Fibroblast of mammary gland (primary cell): ENCODE measurements at regions not wholly inside any gene's neighbourhood (a gene's known extent, or its start where the extent isn't known, plus 50 kb on each side); places are given as distances from the start of the nearest gene placed in this dataset.

Source experiments
- DNase-seq: peaks from one replicate; pipeline ENCODE4 v3.0.0-alpha.2; 2010; ENCODE audit warnings: low read depth
- H3K4me3 ChIP-seq: 2 replicates; pipeline ENCODE4 v1.5.1; 2011; ENCODE audit warnings: low read depth, mild to moderate bottlenecking, low read length, moderate library complexity; ENCODE audit not compliant: control insufficient read depth
- CTCF ChIP-seq: conservative IDR thresholded peaks from 2 replicates; pipeline ENCODE4 v1.5.1; 2011; ENCODE audit warnings: low read depth, low read length, inconsistent platforms; ENCODE audit not compliant: control insufficient read depth, insufficient read depth

- no peak for TF ChIP-seq CTCF
- no peak overlapping the region for H3K4me3 ChIP-seq
- peak; percentile 96 for DNase-seq
Measured at GRCh38 chr5:56350597-56351170, 117.6 kb upstream of the ANKRD55 start.

GRCh38 chr5:56350011-56350596 lies 117.0 kb upstream of the ANKRD55 start:
- DNase-seq: no peak
- no peak for TF ChIP-seq CTCF
- no peak overlapping the region for H3K4me3 ChIP-seq

- no peak overlapping the region for H3K4me3 ChIP-seq
- no peak for DNase-seq
- TF ChIP-seq CTCF: no peak
Measured at GRCh38 chr5:56349461-56349860, 116.3 kb upstream of the ANKRD55 start.

GRCh38 chr5:56346741-56347535 lies 113.8 kb upstream of the ANKRD55 start:
- DNase-seq: peak; percentile 90

GRCh38 chr5:56346044-56346710 lies 113.0 kb upstream of the ANKRD55 start:
- no peak for TF ChIP-seq CTCF
- H3K4me3 ChIP-seq: no peak overlapping the region
- DNase-seq: no peak

More at GRCh38 chr5:56346741-56347535, 113.8 kb upstream of the ANKRD55 start:
- TF ChIP-seq CTCF: no peak
- H3K4me3 ChIP-seq: no peak overlapping the region

- no peak overlapping the region for H3K4me3 ChIP-seq
- no peak for DNase-seq
- no peak for TF ChIP-seq CTCF
Measured at GRCh38 chr5:56345352-56345751, 112.2 kb upstream of the ANKRD55 start.
